HepG2 (cell line): ENCODE measurements at regions not wholly inside any gene's neighbourhood (a gene's known extent, or its start where the extent isn't known, plus 50 kb on each side); places are given as distances from the start of the nearest gene placed in this dataset.

Experiments
- CBX2 ChIP-seq, 2 experiments: fragments of 200-600 bp in 1 of 2; sonication (generic); formaldehyde crosslinking in 1 of 2; IDR thresholded peaks; 2 replicates each; pipeline versions ENCODE4 v1.7.0 to v1.8.1; 2018 to 2022; ENCODE audit warnings: low read depth in 2 of 2, low read length in 1 of 2, mild to moderate bottlenecking in 1 of 2, missing genetic modification reagents in 1 of 2
- TCF7L2 ChIP-seq: IDR thresholded peaks from 2 replicates; pipeline ENCODE4 v1.6.1; 2011; ENCODE audit warnings: mild to moderate bottlenecking, low read depth, low read length, moderate library complexity
- ZC3H4 ChIP-seq: sonication (generic); formaldehyde crosslinking; IDR thresholded peaks from 2 replicates; pipeline ENCODE4 v1.4.0; 2020; ENCODE audit warnings: missing genetic modification reagents, borderline replicate concordance
- ZNF180 ChIP-seq: sonication (generic); formaldehyde crosslinking; IDR thresholded peaks from 2 replicates; pipeline ENCODE4 v1.4.0; 2020; ENCODE audit warnings: low read depth, missing genetic modification reagents, borderline replicate concordance
- ZNF274 ChIP-seq: sonication (generic); formaldehyde crosslinking; IDR thresholded peaks from 2 replicates; pipeline ENCODE4 v1.5.1; 2020; ENCODE audit warnings: mild to moderate bottlenecking, missing genetic modification reagents
- TF ChIP-seq, protein P1 (sequence below): sonication (generic); formaldehyde crosslinking; IDR thresholded peaks from 2 replicates; pipeline ENCODE4 v1.8.1; 2023; ENCODE audit warnings: missing genetic modification reagents, inconsistent platforms, borderline replicate concordance
- TF ChIP-seq, protein P2 (sequence below): sonication (generic); formaldehyde crosslinking; IDR thresholded peaks from 2 replicates; pipeline ENCODE4 v1.5.0; 2020; ENCODE audit warnings: mild to moderate bottlenecking, missing genetic modification reagents, moderate library complexity
- TF ChIP-seq, protein P3 (sequence below): sonication (generic); formaldehyde crosslinking; conservative IDR thresholded peaks from 2 replicates; pipeline ENCODE4 v1.4.0; 2020; ENCODE audit warnings: missing genetic modification reagents
- TF ChIP-seq, protein P4 (sequence below): sonication (generic); formaldehyde crosslinking; IDR thresholded peaks from 2 replicates; pipeline ENCODE4 v1.4.0; 2020; ENCODE audit warnings: missing genetic modification reagents, mild to moderate bottlenecking, borderline replicate concordance

DNA sequence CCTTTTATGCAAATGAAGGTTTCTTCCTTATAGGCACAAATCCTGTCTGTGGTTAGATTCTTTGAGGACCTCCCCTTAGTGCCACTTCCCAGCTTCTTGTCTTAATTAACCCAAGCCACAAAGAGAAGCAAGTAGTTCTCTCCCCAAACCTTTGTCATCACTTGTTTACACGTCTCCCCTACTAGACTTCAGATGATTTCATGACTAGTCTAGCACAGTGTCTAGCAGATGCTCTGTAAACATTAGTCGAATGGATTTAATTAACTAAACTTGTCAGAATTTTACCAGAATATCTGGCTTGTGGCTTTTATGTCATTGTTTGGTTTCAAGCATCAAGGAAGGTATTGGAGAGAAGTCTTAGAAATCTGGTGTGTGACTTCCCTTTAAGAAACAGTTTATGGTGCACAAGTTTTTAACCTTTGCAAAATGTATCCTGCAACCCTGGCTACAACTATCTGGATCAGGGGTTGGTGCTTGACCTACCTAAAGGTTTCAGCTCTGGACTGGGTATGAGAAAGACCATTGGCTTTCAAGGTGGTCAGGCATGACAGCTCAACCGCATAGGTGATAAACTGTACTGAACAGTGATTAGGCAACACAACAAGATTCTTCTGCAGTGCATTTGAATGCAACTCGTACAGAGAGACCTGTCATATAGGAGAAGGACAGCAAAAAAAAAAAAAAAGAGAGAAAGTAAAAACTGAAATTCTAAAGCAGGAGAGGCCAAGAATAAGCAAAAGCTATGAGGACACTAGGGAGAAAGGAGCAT lies 93.2 kb upstream of the CCDC150 start:
- TF ChIP-seq ZNF274 (no peak), TCF7L2 (no peak), CBX2 (IDR thresholded peaks at IDR 0.05; ENCODE audit: low read depth, low read length) (no peak), CBX2 (CRISPR knock-in tag; IDR thresholded peaks at IDR 0.05; ENCODE audit: low read depth) (no peak), ZC3H4 (CRISPR knock-in tag) (no peak), ZNF180 (no peak)
- TF ChIP-seq, protein P1, sequence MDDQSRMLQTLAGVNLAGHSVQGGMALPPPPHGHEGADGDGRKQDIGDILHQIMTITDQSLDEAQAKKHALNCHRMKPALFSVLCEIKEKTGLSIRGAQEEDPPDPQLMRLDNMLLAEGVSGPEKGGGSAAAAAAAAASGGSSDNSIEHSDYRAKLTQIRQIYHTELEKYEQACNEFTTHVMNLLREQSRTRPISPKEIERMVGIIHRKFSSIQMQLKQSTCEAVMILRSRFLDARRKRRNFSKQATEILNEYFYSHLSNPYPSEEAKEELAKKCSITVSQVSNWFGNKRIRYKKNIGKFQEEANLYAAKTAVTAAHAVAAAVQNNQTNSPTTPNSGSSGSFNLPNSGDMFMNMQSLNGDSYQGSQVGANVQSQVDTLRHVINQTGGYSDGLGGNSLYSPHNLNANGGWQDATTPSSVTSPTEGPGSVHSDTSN (CRISPR knock-in tag): no peak
- TF ChIP-seq, protein P2, sequence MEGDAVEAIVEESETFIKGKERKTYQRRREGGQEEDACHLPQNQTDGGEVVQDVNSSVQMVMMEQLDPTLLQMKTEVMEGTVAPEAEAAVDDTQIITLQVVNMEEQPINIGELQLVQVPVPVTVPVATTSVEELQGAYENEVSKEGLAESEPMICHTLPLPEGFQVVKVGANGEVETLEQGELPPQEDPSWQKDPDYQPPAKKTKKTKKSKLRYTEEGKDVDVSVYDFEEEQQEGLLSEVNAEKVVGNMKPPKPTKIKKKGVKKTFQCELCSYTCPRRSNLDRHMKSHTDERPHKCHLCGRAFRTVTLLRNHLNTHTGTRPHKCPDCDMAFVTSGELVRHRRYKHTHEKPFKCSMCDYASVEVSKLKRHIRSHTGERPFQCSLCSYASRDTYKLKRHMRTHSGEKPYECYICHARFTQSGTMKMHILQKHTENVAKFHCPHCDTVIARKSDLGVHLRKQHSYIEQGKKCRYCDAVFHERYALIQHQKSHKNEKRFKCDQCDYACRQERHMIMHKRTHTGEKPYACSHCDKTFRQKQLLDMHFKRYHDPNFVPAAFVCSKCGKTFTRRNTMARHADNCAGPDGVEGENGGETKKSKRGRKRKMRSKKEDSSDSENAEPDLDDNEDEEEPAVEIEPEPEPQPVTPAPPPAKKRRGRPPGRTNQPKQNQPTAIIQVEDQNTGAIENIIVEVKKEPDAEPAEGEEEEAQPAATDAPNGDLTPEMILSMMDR: no peak
- TF ChIP-seq, protein P3, sequence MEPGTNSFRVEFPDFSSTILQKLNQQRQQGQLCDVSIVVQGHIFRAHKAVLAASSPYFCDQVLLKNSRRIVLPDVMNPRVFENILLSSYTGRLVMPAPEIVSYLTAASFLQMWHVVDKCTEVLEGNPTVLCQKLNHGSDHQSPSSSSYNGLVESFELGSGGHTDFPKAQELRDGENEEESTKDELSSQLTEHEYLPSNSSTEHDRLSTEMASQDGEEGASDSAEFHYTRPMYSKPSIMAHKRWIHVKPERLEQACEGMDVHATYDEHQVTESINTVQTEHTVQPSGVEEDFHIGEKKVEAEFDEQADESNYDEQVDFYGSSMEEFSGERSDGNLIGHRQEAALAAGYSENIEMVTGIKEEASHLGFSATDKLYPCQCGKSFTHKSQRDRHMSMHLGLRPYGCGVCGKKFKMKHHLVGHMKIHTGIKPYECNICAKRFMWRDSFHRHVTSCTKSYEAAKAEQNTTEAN (CRISPR knock-in tag): no peak
- TF ChIP-seq, protein P4, sequence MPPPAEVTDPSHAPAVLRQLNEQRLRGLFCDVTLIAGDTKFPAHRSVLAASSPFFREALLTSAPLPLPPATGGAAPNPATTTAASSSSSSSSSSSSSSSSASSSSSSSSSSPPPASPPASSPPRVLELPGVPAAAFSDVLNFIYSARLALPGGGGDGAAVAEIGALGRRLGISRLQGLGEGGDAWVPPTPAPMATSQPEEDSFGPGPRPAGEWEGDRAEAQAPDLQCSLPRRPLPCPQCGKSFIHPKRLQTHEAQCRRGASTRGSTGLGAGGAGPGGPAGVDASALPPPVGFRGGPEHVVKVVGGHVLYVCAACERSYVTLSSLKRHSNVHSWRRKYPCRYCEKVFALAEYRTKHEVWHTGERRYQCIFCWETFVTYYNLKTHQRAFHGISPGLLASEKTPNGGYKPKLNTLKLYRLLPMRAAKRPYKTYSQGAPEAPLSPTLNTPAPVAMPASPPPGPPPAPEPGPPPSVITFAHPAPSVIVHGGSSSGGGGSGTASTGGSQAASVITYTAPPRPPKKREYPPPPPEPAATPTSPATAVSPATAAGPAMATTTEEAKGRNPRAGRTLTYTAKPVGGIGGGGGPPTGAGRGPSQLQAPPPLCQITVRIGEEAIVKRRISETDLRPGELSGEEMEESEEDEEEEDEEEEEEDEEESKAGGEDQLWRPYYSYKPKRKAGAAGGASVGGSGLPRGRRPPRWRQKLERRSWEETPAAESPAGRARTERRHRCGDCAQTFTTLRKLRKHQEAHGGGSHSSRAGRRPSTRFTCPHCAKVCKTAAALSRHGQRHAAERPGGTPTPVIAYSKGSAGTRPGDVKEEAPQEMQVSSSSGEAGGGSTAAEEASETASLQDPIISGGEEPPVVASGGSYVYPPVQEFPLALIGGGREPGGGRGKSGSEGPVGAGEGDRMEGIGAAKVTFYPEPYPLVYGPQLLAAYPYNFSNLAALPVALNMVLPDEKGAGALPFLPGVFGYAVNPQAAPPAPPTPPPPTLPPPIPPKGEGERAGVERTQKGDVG (CRISPR knock-in tag): no peak
